ENCODE measurements at regions not wholly inside any gene's neighbourhood (a gene's known extent, or its start where the extent isn't known, plus 50 kb on each side); places are given as distances from the start of the nearest gene placed in this dataset.

GRCh38 chr2:149767516-149767974 lies 180.0 kb upstream of the MMADHC start:
- no peak for DNase-seq
- BruUV-seq (replicated peaks): no TSS peak
- Mint-ChIP-seq H3K36me3 (ENCODE audit: insufficient read depth, unreplicated experiment) (no peaks in the 10 kb centered on the region), H3K4me3 (ENCODE audit: low read depth, unreplicated experiment) (no peak overlapping the region), H3K27ac (ENCODE audit: unreplicated experiment) (no peak overlapping the region), H3K9me3 (ENCODE audit: low read depth, unreplicated experiment) (no peaks in the 10 kb centered on the region), H3K4me1 (ENCODE audit: low read depth, unreplicated experiment) (peaks cover 27% of the 10 kb centered on the region), H3K27me3 (ENCODE audit: unreplicated experiment) (no peaks in the 10 kb centered on the region)
- CTCF ChIA-PET: no interaction called here
- intact Hi-C loops (cut with micrococcal nuclease; ENCODE audit: unreplicated experiment): no loop called here
- TF ChIP-seq, protein P1, sequence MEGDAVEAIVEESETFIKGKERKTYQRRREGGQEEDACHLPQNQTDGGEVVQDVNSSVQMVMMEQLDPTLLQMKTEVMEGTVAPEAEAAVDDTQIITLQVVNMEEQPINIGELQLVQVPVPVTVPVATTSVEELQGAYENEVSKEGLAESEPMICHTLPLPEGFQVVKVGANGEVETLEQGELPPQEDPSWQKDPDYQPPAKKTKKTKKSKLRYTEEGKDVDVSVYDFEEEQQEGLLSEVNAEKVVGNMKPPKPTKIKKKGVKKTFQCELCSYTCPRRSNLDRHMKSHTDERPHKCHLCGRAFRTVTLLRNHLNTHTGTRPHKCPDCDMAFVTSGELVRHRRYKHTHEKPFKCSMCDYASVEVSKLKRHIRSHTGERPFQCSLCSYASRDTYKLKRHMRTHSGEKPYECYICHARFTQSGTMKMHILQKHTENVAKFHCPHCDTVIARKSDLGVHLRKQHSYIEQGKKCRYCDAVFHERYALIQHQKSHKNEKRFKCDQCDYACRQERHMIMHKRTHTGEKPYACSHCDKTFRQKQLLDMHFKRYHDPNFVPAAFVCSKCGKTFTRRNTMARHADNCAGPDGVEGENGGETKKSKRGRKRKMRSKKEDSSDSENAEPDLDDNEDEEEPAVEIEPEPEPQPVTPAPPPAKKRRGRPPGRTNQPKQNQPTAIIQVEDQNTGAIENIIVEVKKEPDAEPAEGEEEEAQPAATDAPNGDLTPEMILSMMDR (IDR thresholded peaks at IDR 0.05; ENCODE audit: unreplicated experiment): no peak

GRCh38 chr2:149766339-149766738 lies 178.8 kb upstream of the MMADHC start:
- TF ChIP-seq, protein P1 (IDR thresholded peaks at IDR 0.05; ENCODE audit: unreplicated experiment): no peak
- Mint-ChIP-seq H3K4me3 (ENCODE audit: low read depth, unreplicated experiment) (no peak overlapping the region), H3K4me1 (ENCODE audit: low read depth, unreplicated experiment) (peaks cover 27% of the 10 kb centered on the region), H3K9me3 (ENCODE audit: low read depth, unreplicated experiment) (no peaks in the 10 kb centered on the region), H3K36me3 (ENCODE audit: insufficient read depth, unreplicated experiment) (no peaks in the 10 kb centered on the region), H3K27ac (ENCODE audit: unreplicated experiment) (no peak overlapping the region), H3K27me3 (ENCODE audit: unreplicated experiment) (no peaks in the 10 kb centered on the region)
- intact Hi-C loops (cut with micrococcal nuclease; ENCODE audit: unreplicated experiment): no loop called here
- no peak for DNase-seq
- BruUV-seq (replicated peaks): no TSS peak
- CTCF ChIA-PET: no interaction called here

GRCh38 chr2:149765636-149766035 lies 178.1 kb upstream of the MMADHC start:
- no peak overlapping the region for H3K4me3 Mint-ChIP-seq (ENCODE audit: low read depth, unreplicated experiment)
- TF ChIP-seq, protein P1 (IDR thresholded peaks at IDR 0.05; ENCODE audit: unreplicated experiment): no peak
- H3K4me1 Mint-ChIP-seq (ENCODE audit: low read depth, unreplicated experiment): peaks cover 27% of the 10 kb centered on the region
- no peaks in the 10 kb centered on the region for H3K36me3 Mint-ChIP-seq (ENCODE audit: insufficient read depth, unreplicated experiment)
- DNase-seq: no peak
- H3K27ac Mint-ChIP-seq (ENCODE audit: unreplicated experiment): no peak overlapping the region
- H3K27me3 Mint-ChIP-seq (ENCODE audit: unreplicated experiment): no peaks in the 10 kb centered on the region
- CTCF ChIA-PET: no interaction called here
- intact Hi-C loops (cut with micrococcal nuclease; ENCODE audit: unreplicated experiment): no loop called here
- no TSS peak for BruUV-seq (replicated peaks)
- H3K9me3 Mint-ChIP-seq (ENCODE audit: low read depth, unreplicated experiment): no peaks in the 10 kb centered on the region

- no peak overlapping the region for H3K4me3 Mint-ChIP-seq (ENCODE audit: low read depth, unreplicated experiment)
- H3K27me3 Mint-ChIP-seq (ENCODE audit: unreplicated experiment): no peaks in the 10 kb centered on the region
- no TSS peak for BruUV-seq (replicated peaks)
- intact Hi-C loops (cut with micrococcal nuclease; ENCODE audit: unreplicated experiment): no loop called here
- no peak overlapping the region for H3K27ac Mint-ChIP-seq (ENCODE audit: unreplicated experiment)
- H3K36me3 Mint-ChIP-seq (ENCODE audit: insufficient read depth, unreplicated experiment): no peaks in the 10 kb centered on the region
- H3K4me1 Mint-ChIP-seq (ENCODE audit: low read depth, unreplicated experiment): peaks cover 27% of the 10 kb centered on the region
- TF ChIP-seq, protein P1 (IDR thresholded peaks at IDR 0.05; ENCODE audit: unreplicated experiment): no peak
- no peak for DNase-seq
- no peaks in the 10 kb centered on the region for H3K9me3 Mint-ChIP-seq (ENCODE audit: low read depth, unreplicated experiment)
- CTCF ChIA-PET: no interaction called here
These were observed 177.4 kb upstream of the MMADHC start for GRCh38 chr2:149765003-149765402.

Data from Calu3 (cell line).